ENCODE measurements at regions not wholly inside any gene's neighbourhood (a gene's known extent, or its start where the extent isn't known, plus 50 kb on each side); places are given as distances from the start of the nearest gene placed in this dataset.

DNA sequence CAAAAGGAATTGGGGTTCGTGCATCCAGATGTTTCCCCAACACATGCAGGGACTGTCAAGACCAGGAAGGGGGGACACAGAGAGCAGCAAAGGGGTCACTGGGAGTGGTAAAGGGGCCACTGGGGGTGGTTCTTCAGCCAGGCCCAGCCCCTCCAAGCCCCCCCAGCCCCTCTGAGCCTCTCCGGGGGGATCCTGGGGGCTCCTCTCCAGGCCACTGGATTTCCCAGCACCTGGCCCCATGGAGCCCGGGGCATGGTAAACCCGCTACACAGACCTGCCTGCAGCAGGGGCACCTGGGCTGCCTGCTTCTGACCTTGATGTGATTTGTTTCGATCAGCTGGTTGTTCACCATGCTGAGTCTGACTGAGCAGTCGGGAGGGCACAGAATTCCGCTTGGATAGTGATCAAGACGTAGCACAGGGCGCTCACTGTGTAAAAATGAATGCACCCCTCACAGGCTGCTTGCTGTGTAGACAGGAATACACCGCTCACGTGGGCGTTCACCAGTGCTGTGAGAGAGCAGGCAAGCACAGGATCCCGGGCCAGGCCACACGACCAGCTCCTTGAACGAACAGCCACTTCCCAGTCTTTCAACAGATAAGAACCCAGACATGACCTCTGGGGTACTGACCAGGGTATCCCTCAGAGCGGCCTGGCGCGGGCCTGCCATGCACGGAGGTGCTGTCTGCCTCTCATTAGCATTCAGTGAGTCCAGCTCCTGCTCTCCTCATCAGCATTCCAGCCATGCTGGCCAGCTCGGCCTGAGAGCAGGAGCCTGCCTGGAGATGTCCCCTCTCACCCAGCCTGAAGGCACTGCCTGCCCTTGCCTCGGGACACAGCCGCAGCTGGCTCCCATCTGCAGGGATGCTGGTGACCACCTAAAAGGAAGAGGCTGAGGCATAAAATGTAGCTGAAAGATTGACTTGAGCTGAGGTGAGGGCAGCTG is 73.3 kb upstream of the OTOS start:
- TF ChIP-seq, protein P1, sequence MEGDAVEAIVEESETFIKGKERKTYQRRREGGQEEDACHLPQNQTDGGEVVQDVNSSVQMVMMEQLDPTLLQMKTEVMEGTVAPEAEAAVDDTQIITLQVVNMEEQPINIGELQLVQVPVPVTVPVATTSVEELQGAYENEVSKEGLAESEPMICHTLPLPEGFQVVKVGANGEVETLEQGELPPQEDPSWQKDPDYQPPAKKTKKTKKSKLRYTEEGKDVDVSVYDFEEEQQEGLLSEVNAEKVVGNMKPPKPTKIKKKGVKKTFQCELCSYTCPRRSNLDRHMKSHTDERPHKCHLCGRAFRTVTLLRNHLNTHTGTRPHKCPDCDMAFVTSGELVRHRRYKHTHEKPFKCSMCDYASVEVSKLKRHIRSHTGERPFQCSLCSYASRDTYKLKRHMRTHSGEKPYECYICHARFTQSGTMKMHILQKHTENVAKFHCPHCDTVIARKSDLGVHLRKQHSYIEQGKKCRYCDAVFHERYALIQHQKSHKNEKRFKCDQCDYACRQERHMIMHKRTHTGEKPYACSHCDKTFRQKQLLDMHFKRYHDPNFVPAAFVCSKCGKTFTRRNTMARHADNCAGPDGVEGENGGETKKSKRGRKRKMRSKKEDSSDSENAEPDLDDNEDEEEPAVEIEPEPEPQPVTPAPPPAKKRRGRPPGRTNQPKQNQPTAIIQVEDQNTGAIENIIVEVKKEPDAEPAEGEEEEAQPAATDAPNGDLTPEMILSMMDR (IDR thresholded peaks at IDR 0.05; ENCODE audit: control extremely low read depth in 1 of 3, insufficient read depth in 1 of 3, low read depth in 1 of 3, low read length in 3 of 3): no peak
- no peak for TF ChIP-seq SRF (IDR thresholded peaks at IDR 0.05; ENCODE audit: low read depth, low read length)
- TF ChIP-seq TBP (IDR thresholded peaks at IDR 0.05; ENCODE audit: low read depth, low read length): no peak
- TF ChIP-seq TCF12 (IDR thresholded peaks at IDR 0.05; ENCODE audit: low read depth, low read length): no peak
- no peak for TF ChIP-seq BCL11A (IDR thresholded peaks at IDR 0.05; ENCODE audit: low read depth in 2 of 2, low read length in 2 of 2)
- TF ChIP-seq EP300 (IDR thresholded peaks at IDR 0.05; ENCODE audit: borderline replicate concordance in 1 of 2, low read depth in 2 of 2, low read length in 2 of 2): no peak

Measured in H1 (cell line).